H9 (cell line): ENCODE measurements at regions not wholly inside any gene's neighbourhood (a gene's known extent, or its start where the extent isn't known, plus 50 kb on each side); places are given as distances from the start of the nearest gene placed in this dataset.

Experiments used
- DNase-seq: peaks from one replicate; pipeline ENCODE4 v3.0.0-alpha.2; 2017
- H2AFZ ChIP-seq: one replicate; pipeline ENCODE4 v1.6.1; 2013; ENCODE audit warnings: mild to moderate bottlenecking, low read length, control low read depth, moderate library complexity
- H2AK5ac ChIP-seq: 2 replicates; pipeline ENCODE4 v1.6.1; 2013; ENCODE audit warnings: low read length, control low read depth, mixed read lengths; ENCODE audit not compliant: insufficient read length
- H2BK120ac ChIP-seq: one replicate; pipeline ENCODE4 v1.6.1; 2013; ENCODE audit warnings: low read depth, mild to moderate bottlenecking, low read length, control low read depth, inconsistent platforms; ENCODE audit not compliant: poor library complexity, severe bottlenecking
- H2BK12ac ChIP-seq: 2 replicates; pipeline ENCODE4 v1.6.1; 2013; ENCODE audit warnings: low read length, control low read depth, mixed read lengths, low read depth; ENCODE audit not compliant: insufficient read length
- H2BK15ac ChIP-seq: 2 replicates; pipeline ENCODE4 v1.6.1; 2013; ENCODE audit warnings: low read depth, low read length, control low read depth
- H2BK20ac ChIP-seq: one replicate; pipeline ENCODE4 v1.6.1; 2013; ENCODE audit warnings: low read depth, mild to moderate bottlenecking, low read length, control low read depth, inconsistent platforms; ENCODE audit not compliant: poor library complexity, severe bottlenecking
- H2BK5ac ChIP-seq: 2 replicates; pipeline ENCODE4 v1.6.1; 2013; ENCODE audit warnings: low read length, control low read depth, mixed read lengths; ENCODE audit not compliant: insufficient read length
- H3K14ac ChIP-seq: 2 replicates; pipeline ENCODE4 v1.6.1; 2013; ENCODE audit warnings: low read length, control low read depth; ENCODE audit not compliant: insufficient read depth
- H3K18ac ChIP-seq: 2 replicates; pipeline ENCODE4 v1.6.1; 2013; ENCODE audit warnings: low read depth, mild to moderate bottlenecking, mixed read lengths, low read length, control low read depth; ENCODE audit not compliant: insufficient read length
- H3K23ac ChIP-seq: 2 replicates; pipeline ENCODE4 v1.6.1; 2013; ENCODE audit warnings: low read length, control low read depth, mixed read lengths, low read depth; ENCODE audit not compliant: insufficient read length
- H3K23me2 ChIP-seq: 2 replicates; pipeline ENCODE4 v1.6.1; 2013; ENCODE audit warnings: low read depth, mild to moderate bottlenecking, mixed read lengths, low read length, control low read depth; ENCODE audit not compliant: insufficient read length, poor library complexity, severe bottlenecking
- H3K27ac ChIP-seq: 2 replicates; pipeline ENCODE4 v1.5.1; 2013; ENCODE audit warnings: low read length, control low read depth, mixed read lengths, low read depth; ENCODE audit not compliant: insufficient read length
- H3K27me3 ChIP-seq: 2 replicates; pipeline ENCODE4 v1.6.1; 2013; ENCODE audit warnings: low read length, control low read depth, inconsistent platforms; ENCODE audit not compliant: insufficient read depth
- H3K4ac ChIP-seq: 2 replicates; pipeline ENCODE4 v1.6.1; 2013; ENCODE audit warnings: low read depth, mild to moderate bottlenecking, control low read depth, inconsistent platforms, low read length, moderate library complexity
- H3K4me1 ChIP-seq: 2 replicates; pipeline ENCODE4 v1.6.1; 2013; ENCODE audit warnings: low read length, control low read depth, inconsistent platforms; ENCODE audit not compliant: insufficient read depth
- H3K4me2 ChIP-seq: 2 replicates; pipeline ENCODE4 v1.6.1; 2013; ENCODE audit warnings: low read length, control low read depth, mixed read lengths; ENCODE audit not compliant: insufficient read length, insufficient read depth
- H3K56ac ChIP-seq: 2 replicates; pipeline ENCODE4 v1.6.1; 2013; ENCODE audit warnings: low read depth, mild to moderate bottlenecking, mixed read lengths, low read length, control low read depth; ENCODE audit not compliant: insufficient read length
- H3K79me1 ChIP-seq: 2 replicates; pipeline ENCODE4 v1.6.1; 2013; ENCODE audit warnings: low read depth, mild to moderate bottlenecking, moderate library complexity, low read length, control low read depth, inconsistent platforms; ENCODE audit not compliant: insufficient read depth, poor library complexity, severe bottlenecking
- H3K79me2 ChIP-seq: 2 replicates; pipeline ENCODE4 v1.6.1; 2013; ENCODE audit warnings: low read length, control low read depth, inconsistent platforms; ENCODE audit not compliant: insufficient read depth
- H3K9ac ChIP-seq: 2 replicates; pipeline ENCODE4 v1.6.1; 2013; ENCODE audit warnings: low read length, control low read depth, mixed read lengths; ENCODE audit not compliant: insufficient read length; ENCODE audit errors: extremely low read depth
- H3K9me3 ChIP-seq: one replicate; pipeline ENCODE4 v1.6.1; 2013; ENCODE audit warnings: low read depth, low read length, inconsistent platforms; ENCODE audit not compliant: control insufficient read depth
- H3T11ph ChIP-seq: one replicate; pipeline ENCODE4 v1.6.1; 2013; ENCODE audit warnings: mild to moderate bottlenecking, low read length, control low read depth, inconsistent platforms
- H4K20me1 ChIP-seq: one replicate; pipeline ENCODE4 v1.6.1; 2013; ENCODE audit not compliant: control insufficient read depth, insufficient read length, insufficient read depth
- H4K5ac ChIP-seq: 2 replicates; pipeline ENCODE4 v1.6.1; 2013; ENCODE audit warnings: low read depth, mild to moderate bottlenecking, mixed read lengths, low read length, control low read depth; ENCODE audit not compliant: insufficient read length
- H4K8ac ChIP-seq: replicated peaks from 2 replicates; pipeline ENCODE4 v1.6.1; 2013; ENCODE audit warnings: low read length, control low read depth, mixed read lengths, low read depth; ENCODE audit not compliant: insufficient read length
- H4K91ac ChIP-seq: 2 replicates; pipeline ENCODE4 v1.6.1; 2013; ENCODE audit warnings: low read depth, mild to moderate bottlenecking, moderate library complexity, mixed read lengths, low read length, control low read depth; ENCODE audit not compliant: insufficient read length
- H3K27ac Mint-ChIP-seq, 3 experiments: 2 replicates in 2 of 3; 3 replicates in 1 of 3; pipeline ENCODE4 v1.8.0; 2020 to 2021; ENCODE audit warnings: mixed read lengths in 3 of 3, mild to moderate bottlenecking in 1 of 3, moderate library complexity in 1 of 3
- H3K27me3 Mint-ChIP-seq: 2 replicates; pipeline ENCODE4 v1.8.0; 2021; ENCODE audit warnings: low read depth, mild to moderate bottlenecking, moderate library complexity, mixed read lengths
- H3K36me3 Mint-ChIP-seq, 3 experiments: 2 replicates in 2 of 3; 3 replicates in 1 of 3; pipeline ENCODE4 v1.8.0; 2020 to 2021; ENCODE audit warnings: low read depth in 3 of 3, mixed read lengths in 3 of 3; ENCODE audit not compliant: insufficient read depth in 1 of 3
- H3K4me1 Mint-ChIP-seq, 2 experiments: 2 replicates each; pipeline ENCODE4 v1.8.0; 2020; ENCODE audit warnings: mixed read lengths in 2 of 2
- H3K4me3 Mint-ChIP-seq, 2 experiments: 2 replicates in 1 of 2; 3 replicates in 1 of 2; pipeline ENCODE4 v1.8.0; 2020 to 2021; ENCODE audit warnings: mild to moderate bottlenecking in 2 of 2, mixed read lengths in 2 of 2, moderate library complexity in 1 of 2
- H3K9me3 Mint-ChIP-seq, 2 experiments: 2 replicates in 1 of 2; 3 replicates in 1 of 2; pipeline ENCODE4 v1.8.0; 2020; ENCODE audit warnings: mild to moderate bottlenecking in 2 of 2, mixed read lengths in 2 of 2, moderate library complexity in 1 of 2
- CTCF ChIP-seq: fragments of 200-600 bp; sonication (generic); conservative IDR thresholded peaks from 3 replicates; pipeline ENCODE4 v1.8.0; 2021; ENCODE audit warnings: antibody characterized with exemption, mild to moderate bottlenecking
- WGBS: extraction: QIAGEN DNeasy Blood & Tissue Kit; methylation state at CpG from one replicate; pipeline ENCODE4 v1.1.7; 2013; ENCODE audit warnings: missing lambda C conversion rate, low lambda C conversion rate, mixed read lengths; ENCODE audit not compliant: insufficient read length; ENCODE audit errors: extremely low coverage; 5-methylcytosine and 5-hydroxymethylcytosine counted together

GRCh38 chr5:52658246-52658645, 129.5 kb upstream of the ITGA1 start:
- TF ChIP-seq CTCF = no peak
- no peak overlapping the region for H2BK15ac ChIP-seq
- H2BK20ac ChIP-seq = no peak overlapping the region
- no peaks in the 10 kb centered on the region for H3K4me1 ChIP-seq
- H3K4ac ChIP-seq = no peak overlapping the region
- H3K14ac ChIP-seq = no peak overlapping the region
- no peak overlapping the region for H4K91ac ChIP-seq
- H3K79me1 ChIP-seq = no peaks in the 10 kb centered on the region
- H3K27ac ChIP-seq = no peak overlapping the region
- H3K27me3 Mint-ChIP-seq = no peaks in the 10 kb centered on the region
- no peak overlapping the region for H3K4me2 ChIP-seq
- no peak for DNase-seq
- no peak overlapping the region for H2AK5ac ChIP-seq
- no peak overlapping the region for H2BK120ac ChIP-seq
- no peaks in the 10 kb centered on the region for H3K36me3 Mint-ChIP-seq
- H3K27ac Mint-ChIP-seq = no peak overlapping the region
- H3K18ac ChIP-seq = no peak overlapping the region
- H3K23ac ChIP-seq = no peak overlapping the region
- H3K56ac ChIP-seq = no peak overlapping the region
- H3K9ac ChIP-seq = no peak overlapping the region
- no peaks in the 10 kb centered on the region for H3K79me2 ChIP-seq
- no peaks in the 10 kb centered on the region for H3K27me3 ChIP-seq
- H3K23me2 ChIP-seq = no peaks in the 10 kb centered on the region
- no peaks in the 10 kb centered on the region for H3K4me1 Mint-ChIP-seq
- no peak overlapping the region for H3K4me3 Mint-ChIP-seq
- no peaks in the 10 kb centered on the region for H4K20me1 ChIP-seq
- no peak overlapping the region for H3T11ph ChIP-seq
- H2AFZ ChIP-seq = no peak overlapping the region
- H4K5ac ChIP-seq = no peak overlapping the region
- no peaks in the 10 kb centered on the region for H3K9me3 ChIP-seq
- no peak overlapping the region for H4K8ac ChIP-seq
- H2BK5ac ChIP-seq = no peak overlapping the region
- H2BK12ac ChIP-seq = no peak overlapping the region
- no peaks in the 10 kb centered on the region for H3K9me3 Mint-ChIP-seq
- WGBS = no CpG with 5 or more reads among the region's 2 CpGs
